Neural progenitor cell (in vitro differentiated cells): ENCODE measurements at regions not wholly inside any gene's neighbourhood (a gene's known extent, or its start where the extent isn't known, plus 50 kb on each side); places are given as distances from the start of the nearest gene placed in this dataset.
"Not testable (repeated sequence)": the region's sequence is repeated elsewhere in the genome, so short reads cannot be mapped to it uniquely, and the experiment has no call there.

Experiments
- EZH2 ChIP-seq: fragments of 200-600 bp; sonication (generic); IDR thresholded peaks from 2 replicates; pipeline ENCODE4 v1.6.1; 2017; ENCODE audit warnings: antibody characterized with exemption, mild to moderate bottlenecking, moderate library complexity
- TF ChIP-seq, protein P1 (sequence below): fragments of 200-600 bp; sonication (generic); IDR thresholded peaks from 2 replicates; pipeline ENCODE4 v1.5.1; 2017; ENCODE audit warnings: antibody characterized with exemption, mild to moderate bottlenecking

DNA sequence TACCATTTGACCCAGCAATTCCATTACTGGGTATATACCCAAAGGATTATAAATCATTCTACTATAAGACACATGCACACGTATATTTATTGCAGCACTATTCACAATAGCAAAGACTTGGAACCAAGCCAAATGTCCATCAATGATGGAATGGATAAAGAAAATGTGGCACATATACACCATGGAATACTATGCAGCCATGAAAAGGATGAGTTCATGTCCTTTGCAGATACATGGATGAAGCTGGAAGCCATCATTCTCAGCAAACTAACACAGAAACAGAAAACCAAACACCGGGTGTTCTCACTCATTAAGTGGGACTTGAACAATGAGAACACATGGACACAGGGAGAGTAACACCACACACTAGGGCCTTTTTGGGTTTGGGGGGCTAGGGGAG lies 787.6 kb upstream of the EYS start:
- not testable (repeated sequence) for TF ChIP-seq EZH2
- TF ChIP-seq, protein P1, sequence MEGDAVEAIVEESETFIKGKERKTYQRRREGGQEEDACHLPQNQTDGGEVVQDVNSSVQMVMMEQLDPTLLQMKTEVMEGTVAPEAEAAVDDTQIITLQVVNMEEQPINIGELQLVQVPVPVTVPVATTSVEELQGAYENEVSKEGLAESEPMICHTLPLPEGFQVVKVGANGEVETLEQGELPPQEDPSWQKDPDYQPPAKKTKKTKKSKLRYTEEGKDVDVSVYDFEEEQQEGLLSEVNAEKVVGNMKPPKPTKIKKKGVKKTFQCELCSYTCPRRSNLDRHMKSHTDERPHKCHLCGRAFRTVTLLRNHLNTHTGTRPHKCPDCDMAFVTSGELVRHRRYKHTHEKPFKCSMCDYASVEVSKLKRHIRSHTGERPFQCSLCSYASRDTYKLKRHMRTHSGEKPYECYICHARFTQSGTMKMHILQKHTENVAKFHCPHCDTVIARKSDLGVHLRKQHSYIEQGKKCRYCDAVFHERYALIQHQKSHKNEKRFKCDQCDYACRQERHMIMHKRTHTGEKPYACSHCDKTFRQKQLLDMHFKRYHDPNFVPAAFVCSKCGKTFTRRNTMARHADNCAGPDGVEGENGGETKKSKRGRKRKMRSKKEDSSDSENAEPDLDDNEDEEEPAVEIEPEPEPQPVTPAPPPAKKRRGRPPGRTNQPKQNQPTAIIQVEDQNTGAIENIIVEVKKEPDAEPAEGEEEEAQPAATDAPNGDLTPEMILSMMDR, result not testable (repeated sequence)
